Fibroblast of skin of back (primary cell): ENCODE measurements at regions not wholly inside any gene's neighbourhood (a gene's known extent, or its start where the extent isn't known, plus 50 kb on each side); places are given as distances from the start of the nearest gene placed in this dataset.
A peak's percentile ranks its signal among the peaks of the same experiment; 100 is the strongest.
"Not testable (repeated sequence)": the region's sequence is repeated elsewhere in the genome, so short reads cannot be mapped to it uniquely, and the experiment has no call there.

Experiments used
- DNase-seq: peaks from one replicate; pipeline ENCODE4 v3.0.0-alpha.2; 2013

DNA sequence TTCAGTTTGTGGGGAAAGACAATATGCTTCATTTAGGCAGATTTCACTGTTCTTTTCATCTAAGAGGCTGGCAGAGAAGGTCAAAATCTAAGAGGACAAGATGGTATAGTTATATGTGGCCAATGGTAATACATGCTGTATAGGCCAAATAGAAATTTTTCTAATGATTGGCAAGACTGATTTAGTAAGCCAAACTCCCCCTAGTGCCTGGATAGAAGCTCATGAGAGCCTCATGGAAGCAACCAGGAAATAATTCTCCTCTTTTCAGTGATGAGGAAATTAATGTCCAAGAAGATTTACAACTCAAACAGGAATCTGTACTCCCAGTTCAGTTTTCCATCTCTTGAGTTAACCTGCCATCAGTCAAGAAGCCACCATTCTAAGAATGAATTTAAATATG lies 253.6 kb upstream of the PHF14 start:
- no peak for DNase-seq

DNA sequence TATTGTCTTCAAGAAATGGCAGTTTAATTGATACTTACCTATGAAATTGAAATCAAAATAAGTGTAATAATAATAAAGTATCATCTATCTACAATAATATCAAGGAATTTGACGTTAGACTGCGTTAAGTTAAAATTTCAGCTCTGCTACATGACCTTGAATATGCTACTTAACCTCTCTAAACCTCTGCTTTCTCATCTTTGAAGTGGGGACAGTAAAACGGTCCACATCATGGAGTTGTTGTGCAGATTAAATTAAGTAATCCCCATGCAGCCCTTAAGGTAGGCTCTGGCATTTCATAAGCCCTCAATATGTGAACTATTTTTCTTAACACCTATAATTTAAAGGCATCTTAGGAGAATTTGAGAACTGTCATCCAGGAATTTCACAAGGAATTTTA lies 252.4 kb upstream of the PHF14 start:
- DNase-seq, result no peak

DNA sequence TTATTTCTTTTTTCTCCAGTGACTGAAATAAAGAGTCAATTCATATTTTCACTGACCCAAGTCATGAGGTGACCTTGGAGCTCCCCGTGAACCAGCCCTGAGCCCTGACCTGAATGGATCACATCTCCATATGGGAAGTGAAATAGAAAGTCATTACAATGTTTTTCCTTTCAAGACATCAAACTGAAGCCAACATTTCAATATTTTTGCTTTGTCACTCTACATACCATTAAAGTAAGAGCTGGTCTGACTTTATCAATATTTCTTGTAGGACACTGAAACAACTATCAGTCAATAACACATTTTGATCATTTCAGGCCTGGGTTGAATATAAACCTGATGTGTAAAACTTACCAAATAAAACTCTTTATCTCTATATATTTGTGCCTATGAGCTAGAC lies 249.8 kb upstream of the PHF14 start:
- DNase-seq, result no peak

DNA sequence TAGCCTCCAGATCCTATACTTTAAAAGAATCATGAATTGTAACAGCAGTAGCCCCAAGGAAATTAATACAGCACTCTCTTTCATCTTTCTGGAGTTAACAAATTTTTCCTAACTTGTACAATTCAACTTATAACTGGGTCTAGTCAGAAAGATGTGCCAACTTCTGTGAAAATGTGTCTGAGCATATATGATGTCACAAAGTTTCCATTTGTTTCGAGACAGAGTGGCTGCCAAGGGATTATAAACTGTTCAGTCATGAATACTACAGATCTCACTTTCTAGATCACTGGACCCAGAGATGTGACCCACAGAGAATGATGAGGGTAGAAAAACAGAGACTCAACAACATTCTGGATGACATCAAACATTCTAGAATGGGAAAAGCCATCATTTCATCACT lies 249.2 kb upstream of the PHF14 start:
- DNase-seq, result no peak

DNA sequence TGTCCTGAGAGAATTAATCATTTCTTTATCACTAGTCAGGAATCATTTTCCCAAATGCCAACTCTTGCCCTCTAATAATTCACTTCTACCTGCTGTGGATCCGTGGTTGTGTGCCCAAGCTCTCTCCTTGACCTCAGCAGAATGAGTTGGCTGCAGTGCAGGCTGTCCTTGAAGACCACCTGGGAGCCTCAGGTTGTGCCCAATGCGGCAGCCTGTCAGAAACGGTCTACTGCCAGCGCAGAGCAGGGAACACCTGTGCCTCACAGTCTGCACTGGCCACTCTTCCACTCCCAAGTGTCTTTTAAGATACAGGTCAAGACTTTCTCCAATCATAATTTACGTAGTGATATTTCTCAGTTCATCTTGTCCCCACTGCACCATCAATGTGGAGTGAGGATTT lies 246.0 kb upstream of the PHF14 start:
- no peak for DNase-seq

DNA sequence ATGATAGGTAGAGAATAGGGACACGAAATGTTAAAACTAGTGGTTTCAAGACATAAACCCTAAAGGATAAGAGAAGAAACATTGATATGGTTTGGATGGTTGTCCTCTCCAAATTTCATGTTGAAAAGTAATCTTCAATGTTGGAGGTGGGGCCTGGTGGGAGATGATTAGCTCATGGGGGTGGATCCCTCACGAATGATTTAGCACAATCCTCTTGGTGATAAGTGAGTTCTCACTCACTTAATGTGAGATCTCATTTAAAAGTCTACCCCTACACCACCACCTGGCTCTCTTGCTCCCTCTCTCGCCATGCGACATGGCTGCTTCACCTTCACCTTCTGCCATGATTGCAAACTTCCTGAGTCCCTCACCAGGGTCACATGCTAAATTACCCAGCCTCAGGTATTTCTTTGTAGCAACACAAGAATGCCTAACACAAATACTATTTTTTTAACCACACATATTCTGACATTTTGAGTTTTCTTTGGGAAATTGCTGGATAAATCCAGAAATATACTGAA lies 242.4 kb upstream of the PHF14 start:
- DNase-seq, result no peak

DNA sequence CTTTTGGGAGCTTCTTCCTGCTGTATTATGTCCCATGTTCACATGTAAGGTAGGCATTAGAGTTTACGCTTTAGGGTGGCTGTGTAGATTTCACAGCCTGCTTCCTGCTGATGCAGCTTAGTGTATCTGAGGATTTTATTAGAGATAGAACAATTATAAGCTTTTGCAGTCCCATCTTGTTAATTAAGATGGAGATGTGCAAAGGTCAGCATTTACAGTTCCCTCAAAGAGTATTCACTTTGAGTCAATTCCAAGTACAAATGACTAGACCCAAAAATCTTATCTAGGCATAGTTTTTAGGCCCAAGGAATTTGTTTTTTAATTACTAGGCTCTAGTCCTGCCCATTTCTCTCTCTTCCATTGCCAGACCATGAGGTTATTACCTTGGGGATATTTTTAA lies 239.9 kb upstream of the PHF14 start:
- DNase-seq, result no peak

DNA sequence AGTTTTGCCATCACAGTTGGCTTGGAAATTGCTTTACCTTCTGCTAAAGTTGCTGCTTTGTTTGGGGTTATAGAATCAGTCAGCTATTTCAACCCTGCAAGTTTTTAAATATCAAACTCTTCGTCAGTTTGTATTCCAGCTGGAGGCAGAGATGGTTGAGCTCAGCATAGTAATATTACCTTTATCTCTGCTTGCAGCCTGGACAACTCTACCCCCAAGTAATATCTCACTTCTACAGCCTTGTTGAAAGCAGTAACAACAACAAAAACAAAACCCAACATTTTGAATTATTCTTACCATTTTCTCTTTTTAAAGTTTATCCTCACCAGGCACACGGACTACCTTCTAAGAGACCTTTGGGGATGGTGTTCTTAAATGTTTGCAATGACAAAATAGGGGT lies 239.1 kb upstream of the PHF14 start:
- DNase-seq, result no peak

DNA sequence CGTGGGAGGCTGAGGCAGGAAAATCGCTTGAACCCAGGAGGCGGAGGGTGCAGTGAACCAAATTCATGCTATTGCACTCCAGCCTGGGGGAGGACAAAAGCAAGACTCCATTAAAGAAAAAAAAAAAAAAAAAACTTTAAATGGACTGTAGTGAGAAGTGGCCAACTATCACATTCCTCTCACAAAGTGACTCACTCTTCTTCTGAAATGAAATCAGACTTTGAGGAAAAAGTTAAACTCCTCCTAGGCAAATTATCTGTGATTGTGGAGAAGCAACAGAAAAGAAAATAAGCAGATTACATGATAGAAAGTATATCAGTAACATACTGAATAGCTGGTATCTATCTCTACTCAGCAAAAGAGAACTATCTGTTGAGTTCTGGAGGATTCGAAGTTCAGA lies 234.3 kb upstream of the PHF14 start:
- DNase-seq, result no peak

DNA sequence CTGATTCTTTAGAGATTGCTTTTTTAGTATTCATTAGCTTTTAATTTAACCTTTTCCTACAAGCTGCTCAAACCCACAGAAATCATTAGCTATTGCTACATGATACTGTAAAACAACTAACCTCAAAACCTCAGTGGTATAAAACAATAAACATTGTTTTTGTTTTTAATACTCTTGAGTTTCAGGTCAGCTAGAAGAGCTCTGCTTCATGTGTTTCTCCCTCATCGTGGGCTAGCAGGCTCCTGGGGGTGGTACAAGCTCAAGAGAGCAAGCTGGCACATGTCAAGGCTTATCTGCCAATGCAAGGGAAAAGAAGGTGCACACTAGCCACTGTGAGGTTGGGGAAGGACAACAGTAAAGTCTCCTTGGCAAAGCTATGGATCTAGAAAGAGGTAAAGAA lies 232.9 kb upstream of the PHF14 start:
- DNase-seq, result no peak

DNA sequence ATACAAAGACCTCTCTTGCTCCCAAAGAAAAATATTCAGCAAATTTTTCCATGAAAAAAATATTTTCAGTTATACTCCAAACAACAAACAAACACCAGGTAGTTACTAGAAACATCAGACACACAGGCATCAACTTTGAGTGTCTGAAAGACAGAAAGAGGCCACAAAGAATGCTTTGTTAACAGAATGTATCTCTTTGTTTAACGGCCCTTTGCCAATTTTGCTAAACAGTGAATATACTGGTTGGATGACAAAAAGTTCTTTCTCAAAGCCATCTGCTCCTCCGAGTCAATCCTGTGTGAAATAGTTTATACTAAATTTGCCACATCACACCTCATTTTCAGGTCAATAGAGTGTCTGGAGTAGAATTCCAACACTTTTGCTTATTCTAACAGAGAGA lies 216.7 kb upstream of the PHF14 start:
- no peak for DNase-seq

DNA sequence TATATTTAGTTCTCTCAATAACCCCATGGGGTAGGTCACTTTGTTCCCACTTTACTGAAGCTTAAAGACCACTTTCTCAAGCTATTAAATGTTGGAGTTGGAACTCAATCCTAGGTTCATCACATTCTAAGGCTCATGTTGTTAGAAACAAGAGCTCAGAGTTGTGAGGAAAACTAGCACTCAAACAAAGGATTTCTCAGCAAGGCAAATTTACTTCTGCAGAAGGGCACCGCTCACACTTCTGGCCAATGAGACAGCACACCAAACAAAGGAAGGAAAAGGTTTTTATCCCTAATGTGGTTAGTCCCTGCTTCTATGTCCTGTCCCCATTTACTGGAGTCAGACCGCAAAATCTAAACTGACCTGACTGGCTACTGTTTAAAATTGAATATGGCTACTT lies 214.6 kb upstream of the PHF14 start:
- no peak for DNase-seq

DNA sequence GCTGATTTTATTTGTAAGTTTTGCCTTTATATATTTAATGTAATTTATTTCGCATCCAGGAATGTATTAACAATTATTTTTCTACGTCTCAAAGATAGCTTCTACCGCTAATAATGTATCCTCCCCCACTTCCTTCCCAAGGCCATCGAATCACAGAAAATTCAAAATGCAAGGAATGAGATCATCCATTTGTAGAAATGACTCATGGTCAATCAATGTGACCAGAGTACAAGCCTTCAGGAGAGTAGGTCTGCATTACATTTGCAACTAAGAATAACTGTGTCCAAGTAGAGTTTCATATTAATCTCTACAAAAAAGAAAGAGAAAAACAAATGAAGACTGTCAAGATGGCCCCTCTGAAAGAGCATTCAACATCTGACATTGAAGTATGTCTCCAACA lies 205.9 kb upstream of the PHF14 start:
- peak; percentile 24 for DNase-seq

DNA sequence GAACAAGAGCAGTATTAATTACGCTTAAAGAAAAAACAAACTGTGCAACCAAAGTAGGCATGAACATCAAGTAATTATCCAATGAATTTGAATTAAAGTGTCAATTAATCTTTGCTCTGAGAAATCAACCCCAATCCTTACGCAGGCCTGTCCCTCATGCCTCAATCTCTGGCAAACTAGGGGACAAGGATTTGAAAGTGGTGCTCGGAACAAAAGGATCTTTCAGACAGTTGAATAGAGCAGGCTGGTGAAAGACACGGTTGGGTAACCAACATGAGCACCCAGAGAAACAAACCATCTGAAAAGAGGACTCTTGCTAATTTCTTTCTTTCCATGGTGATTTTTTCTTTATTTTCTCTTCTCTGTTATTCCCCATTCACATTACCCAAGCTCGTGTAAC lies 203.5 kb upstream of the PHF14 start:
- no peak for DNase-seq

DNA sequence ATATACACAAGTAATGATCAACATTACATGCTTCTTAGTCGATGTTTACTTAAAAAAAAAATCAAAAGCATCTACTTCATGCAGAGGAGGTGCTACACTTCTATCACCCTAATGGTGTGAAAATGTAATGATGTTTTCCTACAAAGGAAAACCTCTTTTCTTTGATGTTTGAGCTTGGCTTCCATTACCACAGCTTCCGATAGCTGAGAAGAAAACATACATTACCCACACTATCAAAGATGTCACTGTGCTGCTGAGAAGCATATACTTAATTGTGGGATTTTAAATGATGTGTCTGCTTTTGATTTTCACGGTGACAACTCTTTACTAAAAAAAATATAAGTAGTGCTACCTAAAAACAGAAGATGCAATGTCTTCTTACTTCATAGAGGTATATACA lies 200.2 kb upstream of the PHF14 start:
- DNase-seq, result no peak

DNA sequence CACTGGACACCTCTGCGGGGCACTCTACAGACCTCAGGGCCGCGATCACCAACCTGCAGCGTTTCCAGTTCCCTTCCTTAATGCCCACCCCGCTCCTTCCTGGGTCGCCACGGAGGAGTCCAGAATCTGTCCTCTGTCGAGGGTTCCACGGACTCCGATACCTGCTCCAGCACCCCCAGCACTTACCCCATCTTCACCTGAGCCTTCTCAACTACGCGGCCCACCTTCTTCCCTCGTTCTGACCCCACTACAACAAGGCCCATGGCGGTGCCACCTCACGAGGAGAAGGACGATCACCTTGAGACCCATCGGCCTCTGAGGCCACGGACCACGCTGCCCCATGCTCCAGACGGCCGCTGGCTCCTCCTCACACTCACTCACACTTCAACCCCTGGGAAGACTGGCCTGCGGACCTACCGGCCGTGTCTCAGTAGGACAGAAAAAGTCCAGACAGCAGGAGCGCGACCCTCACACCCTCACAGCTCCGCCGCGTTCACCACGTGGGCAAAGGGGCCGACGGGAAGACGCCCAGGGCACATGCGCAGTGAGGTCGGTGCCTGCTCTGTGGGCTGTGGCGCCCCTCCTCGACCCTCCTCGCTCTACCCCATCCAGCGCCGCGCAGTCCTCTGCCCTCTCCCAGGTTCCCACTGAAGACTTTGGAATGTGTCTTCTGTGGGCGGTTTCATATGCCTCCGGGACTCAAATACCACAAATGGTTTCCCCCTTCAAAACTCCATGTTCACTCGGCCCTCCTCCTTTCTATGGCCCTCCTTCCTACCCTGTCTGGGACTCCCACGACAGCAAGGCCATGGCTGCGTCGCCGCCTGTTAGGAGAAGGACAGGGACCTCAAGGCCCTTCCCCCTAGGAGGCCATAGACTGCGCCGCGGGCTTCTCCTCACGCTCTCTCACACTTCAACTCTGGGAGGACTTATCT lies 193.9 kb upstream of the PHF14 start:
- no peak for DNase-seq

DNA sequence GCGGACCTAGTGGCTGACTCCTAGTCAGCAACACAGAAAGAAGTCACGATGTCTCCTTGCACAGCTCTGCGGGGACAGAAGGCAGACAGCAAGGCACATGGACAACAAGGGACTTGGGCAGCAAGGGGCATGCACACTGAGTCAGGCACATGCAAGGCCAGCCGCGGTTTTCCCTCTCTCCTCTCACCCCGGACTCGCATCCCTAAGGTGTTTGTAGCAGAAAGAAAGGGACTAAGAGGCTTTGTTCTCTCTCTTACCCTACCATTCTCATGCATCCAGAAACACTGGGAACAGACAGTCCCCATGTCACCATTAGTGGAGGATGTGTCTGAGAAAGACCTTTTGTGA lies 193.3 kb upstream of the PHF14 start:
- DNase-seq, result no peak

DNA sequence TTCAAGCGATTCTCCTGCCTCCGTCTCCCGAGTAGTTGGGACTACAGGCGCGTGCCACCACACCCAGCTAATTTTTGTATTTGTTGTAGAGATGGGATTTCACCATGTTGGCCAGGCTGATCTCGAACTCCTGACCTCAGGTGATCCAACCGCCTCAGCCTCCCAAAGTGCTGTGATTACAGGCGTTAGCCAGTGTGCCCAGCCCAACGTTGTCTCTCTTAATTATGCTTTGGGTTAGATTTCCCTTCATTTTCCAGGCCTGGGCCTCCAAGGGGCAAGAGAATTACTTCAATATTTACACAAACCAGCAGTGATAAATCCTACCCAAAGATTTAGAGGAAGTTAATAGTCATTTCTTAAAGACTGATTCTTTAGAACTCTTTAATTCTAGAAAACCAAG lies 186.7 kb upstream of the PHF14 start:
- not testable (repeated sequence) for DNase-seq

DNA sequence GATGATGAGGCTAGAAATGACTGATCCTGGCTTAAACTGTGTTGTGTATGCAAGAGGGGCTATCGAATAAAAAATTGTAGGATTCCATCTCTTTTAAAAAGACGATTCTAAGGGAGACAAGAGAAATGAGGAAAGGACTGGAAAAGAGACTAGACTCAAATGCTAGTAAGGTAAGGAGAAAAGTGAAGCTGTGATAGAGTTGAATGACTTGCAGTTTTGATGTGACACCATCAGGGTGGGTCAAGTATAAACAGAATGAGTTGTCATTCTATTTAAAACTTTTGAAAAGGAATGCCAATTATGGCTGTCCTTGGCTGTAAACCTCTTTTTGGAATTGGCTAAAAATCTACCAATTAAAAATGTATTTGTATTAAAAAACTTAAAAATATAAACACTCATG lies 184.5 kb upstream of the PHF14 start:
- no peak for DNase-seq

DNA sequence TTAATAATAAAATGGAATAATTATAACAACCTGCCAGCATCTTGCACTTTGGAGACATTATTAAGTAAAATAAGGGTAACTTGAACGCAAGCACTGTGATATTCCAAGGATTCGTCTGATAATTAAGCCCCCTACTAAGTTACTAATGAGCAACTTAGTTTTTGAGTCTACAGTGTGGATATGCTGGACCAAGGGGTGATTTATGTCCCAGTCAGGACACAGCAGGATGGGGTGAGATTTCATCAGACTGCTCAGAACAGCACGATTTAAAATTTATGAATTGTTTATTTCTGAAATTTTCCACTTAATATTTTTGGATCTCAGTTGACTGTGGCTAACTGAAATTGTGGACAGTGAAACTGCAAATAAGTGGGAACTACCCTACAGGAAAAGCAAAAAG lies 182.8 kb upstream of the PHF14 start:
- no peak for DNase-seq

DNA sequence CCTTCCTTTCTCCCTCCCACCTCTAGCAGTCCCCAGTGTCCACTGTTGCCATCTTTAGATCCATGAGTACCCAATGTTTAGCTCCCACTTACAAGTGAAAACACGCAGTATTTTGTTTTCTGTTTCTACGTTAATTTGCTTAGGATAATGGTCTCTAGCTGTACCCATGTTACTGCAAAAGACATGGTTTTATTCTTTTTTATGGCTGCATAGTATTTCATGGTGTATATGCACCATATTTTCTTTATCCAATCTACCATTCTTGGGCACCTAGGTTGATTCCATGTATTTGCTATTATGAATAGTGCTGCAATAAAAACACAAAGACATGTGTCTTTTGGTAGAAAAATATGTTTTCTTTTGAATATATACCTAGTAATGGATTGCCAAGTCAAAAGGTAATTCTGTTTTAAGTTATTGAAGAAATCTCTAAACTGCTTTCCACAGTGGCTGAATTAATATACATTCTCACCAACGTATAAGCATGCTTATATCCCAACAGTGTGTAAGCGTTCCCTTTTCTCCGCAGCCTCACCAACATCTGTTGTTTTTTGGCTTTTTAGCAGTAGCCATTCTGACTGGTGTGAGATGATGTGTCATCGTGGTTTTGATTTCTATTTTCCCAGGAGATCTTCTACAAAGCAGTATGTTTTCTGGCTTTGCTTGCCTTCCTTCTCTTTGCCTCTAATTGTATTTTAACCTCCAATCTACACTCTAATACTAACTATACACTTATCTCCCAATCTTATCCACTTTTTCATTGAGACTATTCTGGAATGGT lies 179.5 kb upstream of the PHF14 start:
- DNase-seq, result peak; percentile 16

DNA sequence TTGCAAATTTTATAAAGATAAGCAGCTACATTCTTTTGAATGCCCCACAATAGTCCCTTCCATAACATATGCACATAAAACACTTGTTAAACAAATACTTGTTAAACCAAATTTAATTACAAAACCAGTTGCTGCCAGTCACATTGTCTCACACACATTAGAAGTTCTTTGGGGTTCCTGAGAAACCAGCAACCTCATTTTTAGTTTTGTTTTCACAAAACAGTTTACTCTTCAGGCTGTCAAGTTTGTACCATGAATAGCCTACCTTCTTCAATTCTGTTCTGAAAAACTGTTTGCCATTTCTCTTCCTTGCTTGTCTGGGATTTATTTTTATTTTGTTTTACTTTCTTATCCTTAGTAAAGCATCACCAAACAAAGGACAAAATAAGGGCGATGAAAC lies 176.5 kb upstream of the PHF14 start:
- no peak for DNase-seq

DNA sequence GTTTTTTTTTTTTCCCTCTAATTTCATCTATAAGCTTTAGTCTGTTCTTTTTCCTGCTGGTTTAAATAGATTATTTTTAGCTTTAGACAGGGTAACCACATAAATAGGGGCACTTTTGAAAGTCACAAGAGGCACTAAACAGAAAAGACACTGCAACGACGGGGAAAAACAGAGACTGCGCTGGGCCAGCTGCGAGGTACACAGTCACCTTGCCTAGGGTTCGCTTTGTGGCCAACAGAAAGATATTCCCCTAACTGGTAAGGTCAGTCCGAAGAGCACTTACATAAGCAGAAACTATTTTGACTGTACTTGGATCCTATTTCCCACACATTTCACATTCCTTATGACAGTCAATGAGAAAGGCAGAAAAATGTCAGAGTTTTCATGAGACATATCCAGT lies 175.6 kb upstream of the PHF14 start:
- DNase-seq, result no peak

DNA sequence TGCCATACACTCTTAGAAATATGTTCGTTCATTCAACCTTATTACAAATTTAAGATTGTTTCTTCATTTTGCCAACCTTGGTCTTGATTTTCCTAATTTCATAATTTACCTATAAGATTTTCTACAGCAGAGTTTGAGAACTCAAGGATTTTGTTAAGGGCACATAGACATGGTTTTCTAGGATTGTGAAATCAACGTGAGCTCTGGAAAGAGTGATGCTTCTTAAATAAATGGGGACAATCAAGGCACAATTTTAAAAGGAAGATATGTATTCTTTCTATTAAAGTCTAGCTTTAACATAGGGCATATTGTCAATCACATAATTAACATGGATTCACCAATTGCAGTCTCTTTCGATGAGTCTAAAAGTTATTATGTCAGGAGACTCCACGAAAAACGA lies 174.2 kb upstream of the PHF14 start:
- no peak for DNase-seq
